Activated CD4-positive, alpha-beta T cell treated with anti-CD3 and anti-CD28 coated beads, Interleukin-2, amount 10 ng/mL, durations not matched to agents 7 days and 5 days (primary cell): ENCODE measurements at regions not wholly inside any gene's neighbourhood (a gene's known extent, or its start where the extent isn't known, plus 50 kb on each side); places are given as distances from the start of the nearest gene placed in this dataset.

ENCODE experiments used
- CTCF ChIA-PET: fragments of 350-600 bp; sonication (Branson Sonifier 250); formaldehyde crosslinking; loops from one replicate; lab custom pipeline; 2021; ENCODE audit warnings: antibody characterized with exemption; lab: Charles Lee
- POLR2A ChIA-PET: fragments of 350-600 bp; sonication (Branson Sonifier 250); formaldehyde crosslinking; loops from one replicate; lab custom pipeline; 2021; ENCODE audit warnings: antibody characterized with exemption; lab: Charles Lee
- DNase-seq: peaks from one replicate; pipeline ENCODE4 v3.0.0-alpha.2; 2020
- H3K27ac Mint-ChIP-seq: one replicate; pipeline ENCODE4 v1.8.0; 2021; ENCODE audit warnings: mild to moderate bottlenecking, moderate library complexity, mixed read lengths
- H3K27me3 Mint-ChIP-seq: one replicate; pipeline ENCODE4 v1.8.0; 2021; ENCODE audit warnings: mixed read lengths
- H3K36me3 Mint-ChIP-seq: one replicate; pipeline ENCODE4 v1.8.0; 2021; ENCODE audit warnings: low read depth, mixed read lengths
- H3K4me1 Mint-ChIP-seq: one replicate; pipeline ENCODE4 v1.8.0; 2021; ENCODE audit warnings: mixed read lengths
- H3K4me3 Mint-ChIP-seq: one replicate; pipeline ENCODE4 v1.8.0; 2021; ENCODE audit warnings: mild to moderate bottlenecking, moderate library complexity, mixed read lengths
- H3K9me3 Mint-ChIP-seq: one replicate; pipeline ENCODE4 v1.8.0; 2021; ENCODE audit warnings: mixed read lengths

DNA sequence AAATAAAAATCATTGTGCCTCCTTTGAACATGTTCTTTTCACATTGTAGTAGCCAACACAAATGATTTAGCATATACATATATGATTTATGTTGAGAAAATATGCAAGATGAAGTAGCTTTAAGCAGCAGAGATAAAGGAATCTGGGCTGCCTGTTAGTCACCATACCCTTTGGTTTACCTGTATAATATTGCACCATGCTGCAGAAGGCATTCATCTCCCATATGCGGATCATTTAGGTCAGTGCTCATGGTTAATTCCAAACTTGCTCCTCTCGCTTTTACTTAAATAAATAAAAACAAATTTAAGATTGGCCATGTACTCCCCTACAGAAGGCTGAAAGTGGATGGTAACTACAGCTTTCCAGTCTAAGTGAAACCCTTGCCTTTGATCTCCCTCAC, 86.7 kb upstream of the TBL1XR1 start:
- CTCF ChIA-PET, result no interaction called here
- Mint-ChIP-seq H3K27me3 (no peaks in the 10 kb centered on the region), H3K4me1 (peaks cover 26% of the 10 kb centered on the region), H3K4me3 (no peak overlapping the region), H3K27ac (no peak overlapping the region), H3K9me3 (peaks cover 19% of the 10 kb centered on the region), H3K36me3 (peaks cover 9% of the 10 kb centered on the region)
- POLR2A ChIA-PET, result no interaction called here
- DNase-seq, result no peak

DNA sequence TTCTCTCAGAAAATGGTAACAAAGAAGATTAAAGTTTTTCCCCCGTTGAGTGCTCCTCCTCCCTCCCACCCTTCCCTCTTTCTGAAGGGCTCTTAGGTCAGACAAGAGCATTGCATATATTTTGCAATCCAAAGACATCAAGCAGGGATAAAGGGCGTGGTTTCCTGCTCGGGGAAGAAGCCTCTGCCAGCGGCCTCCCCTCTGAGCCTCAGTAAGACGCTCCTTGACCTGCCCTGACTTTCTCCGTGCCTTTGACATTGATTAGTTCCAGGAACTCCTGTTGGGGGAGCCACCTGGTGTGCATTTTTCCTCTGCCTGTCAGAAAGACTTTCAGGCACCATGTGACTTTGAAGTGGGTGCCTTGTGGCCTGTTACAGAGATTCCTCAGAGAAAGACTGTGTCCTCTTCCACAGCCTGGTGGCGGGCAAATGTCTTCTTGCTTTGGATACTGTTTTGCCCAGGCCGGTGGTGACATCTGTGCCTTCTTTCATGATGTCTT, 87.2 kb upstream of the TBL1XR1 start:
- peaks cover 9% of the 10 kb centered on the region for H3K36me3 Mint-ChIP-seq
- peaks cover 26% of the 10 kb centered on the region for H3K4me1 Mint-ChIP-seq
- peak overlapping the region; percentile 63 for H3K27ac Mint-ChIP-seq
- H3K27me3 Mint-ChIP-seq, result no peaks in the 10 kb centered on the region
- DNase-seq, result peak; percentile 34
- CTCF ChIA-PET, result no interaction called here
- no peak overlapping the region for H3K4me3 Mint-ChIP-seq
- POLR2A ChIA-PET, result no interaction called here
- H3K9me3 Mint-ChIP-seq, result peaks cover 16% of the 10 kb centered on the region

DNA sequence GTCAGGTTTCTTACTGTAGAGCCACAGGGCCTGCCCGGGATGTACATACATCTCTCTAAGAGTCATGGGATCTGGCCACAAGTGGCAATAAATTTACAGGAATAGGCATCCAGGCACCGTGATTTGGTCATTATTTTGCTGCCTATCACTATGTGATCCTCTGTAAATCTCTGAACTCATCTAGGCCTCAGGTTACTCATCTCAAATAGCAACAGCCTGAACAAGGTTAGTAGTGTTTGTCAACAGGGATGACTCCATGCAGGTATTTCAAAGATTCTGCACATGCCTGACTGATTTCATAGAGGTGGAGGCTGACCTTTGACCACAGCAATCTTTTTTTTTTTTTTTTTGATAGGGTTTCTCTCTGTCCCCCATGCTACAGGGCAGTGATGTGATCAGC, 88.8 kb upstream of the TBL1XR1 start:
- Mint-ChIP-seq H3K4me1 (peaks cover 22% of the 10 kb centered on the region), H3K27ac (no peak overlapping the region), H3K27me3 (no peaks in the 10 kb centered on the region), H3K4me3 (no peak overlapping the region), H3K36me3 (peaks cover 7% of the 10 kb centered on the region), H3K9me3 (peaks cover 7% of the 10 kb centered on the region)
- POLR2A ChIA-PET, result no interaction called here
- no peak for DNase-seq
- CTCF ChIA-PET, result no interaction called here

DNA sequence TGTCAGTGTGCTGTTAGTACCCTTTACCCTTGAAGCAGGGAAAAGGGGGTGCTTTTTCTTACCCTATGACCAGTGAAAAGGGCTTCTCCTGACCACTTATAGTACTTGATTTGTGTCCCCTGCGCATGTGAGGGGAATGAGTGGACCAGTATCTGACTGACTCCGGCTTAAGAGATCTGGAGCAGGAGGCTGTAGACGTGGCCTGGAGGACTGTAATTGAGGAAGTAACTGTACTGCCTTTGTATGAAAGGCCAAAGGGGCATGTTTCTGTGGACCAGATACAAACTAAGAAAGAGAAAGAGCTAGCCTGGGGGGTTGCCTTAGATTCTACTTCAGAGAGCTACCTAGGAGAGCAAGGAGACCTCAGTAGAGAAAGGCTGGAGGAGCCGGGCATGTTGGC, 89.9 kb upstream of the TBL1XR1 start:
- DNase-seq, result no peak
- peaks cover 11% of the 10 kb centered on the region for H3K4me1 Mint-ChIP-seq
- no peak overlapping the region for H3K27ac Mint-ChIP-seq
- no peaks in the 10 kb centered on the region for H3K27me3 Mint-ChIP-seq
- no peak overlapping the region for H3K4me3 Mint-ChIP-seq
- H3K9me3 Mint-ChIP-seq, result no peaks in the 10 kb centered on the region
- ChIA-PET POLR2A (no interaction called here), CTCF (no interaction called here)
- no peaks in the 10 kb centered on the region for H3K36me3 Mint-ChIP-seq

DNA sequence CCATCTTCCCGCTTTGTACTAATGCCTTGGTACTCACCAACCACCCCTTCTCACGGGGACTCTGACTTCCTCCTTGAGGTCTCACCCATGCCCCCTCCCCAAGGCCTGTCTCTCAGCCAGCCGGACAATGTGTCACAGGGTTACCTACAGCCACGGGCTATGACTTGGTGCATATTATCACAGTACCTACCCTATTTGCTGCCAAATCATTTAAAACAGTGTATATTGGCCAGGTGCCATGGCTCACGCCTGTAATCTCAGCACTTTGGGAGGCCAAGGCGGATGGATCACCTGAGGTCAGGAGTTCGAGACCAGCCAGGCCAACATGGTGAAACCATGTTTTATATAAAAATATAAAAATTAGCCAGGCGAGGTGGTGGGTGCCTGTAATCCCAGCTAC, 93.4 kb upstream of the TBL1XR1 start:
- H3K4me1 Mint-ChIP-seq, result peaks cover 4% of the 10 kb centered on the region
- no peak for DNase-seq
- POLR2A ChIA-PET, result no interaction called here
- no peaks in the 10 kb centered on the region for H3K27me3 Mint-ChIP-seq
- CTCF ChIA-PET, result interaction anchor here (0.6 kb wide), 1 partner anchor 1232 kb away, joined by 3 read pairs; no protein-coding TSS in a partner anchor
- H3K27ac Mint-ChIP-seq, result no peak overlapping the region
- no peaks in the 10 kb centered on the region for H3K9me3 Mint-ChIP-seq
- H3K4me3 Mint-ChIP-seq, result no peak overlapping the region
- H3K36me3 Mint-ChIP-seq, result no peaks in the 10 kb centered on the region

DNA sequence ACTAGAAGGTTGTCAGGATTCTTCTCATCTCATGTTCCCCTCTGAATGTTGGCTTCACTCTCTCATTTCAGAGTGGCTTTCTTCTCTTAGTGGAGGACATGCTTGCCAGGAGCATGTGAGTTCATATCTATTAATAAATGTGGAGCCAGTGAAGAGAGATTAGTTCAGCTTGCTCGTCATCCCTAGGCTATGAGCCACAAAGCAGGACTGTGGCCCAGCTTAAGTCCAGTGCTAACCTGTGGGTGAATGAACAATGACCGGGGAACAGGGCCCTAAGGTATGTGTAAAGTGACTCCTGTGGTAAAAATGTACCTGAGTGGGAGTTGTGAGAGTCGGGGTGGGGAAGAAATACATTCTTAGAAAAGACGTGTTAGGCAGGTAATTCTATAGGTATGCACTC, 96.9 kb upstream of the TBL1XR1 start:
- H3K4me3 Mint-ChIP-seq, result no peak overlapping the region
- no peak for DNase-seq
- POLR2A ChIA-PET, result no interaction called here
- H3K9me3 Mint-ChIP-seq, result no peaks in the 10 kb centered on the region
- CTCF ChIA-PET, result no interaction called here
- H3K36me3 Mint-ChIP-seq, result no peaks in the 10 kb centered on the region
- no peaks in the 10 kb centered on the region for H3K27me3 Mint-ChIP-seq
- H3K4me1 Mint-ChIP-seq, result peaks cover 2% of the 10 kb centered on the region
- no peak overlapping the region for H3K27ac Mint-ChIP-seq

DNA sequence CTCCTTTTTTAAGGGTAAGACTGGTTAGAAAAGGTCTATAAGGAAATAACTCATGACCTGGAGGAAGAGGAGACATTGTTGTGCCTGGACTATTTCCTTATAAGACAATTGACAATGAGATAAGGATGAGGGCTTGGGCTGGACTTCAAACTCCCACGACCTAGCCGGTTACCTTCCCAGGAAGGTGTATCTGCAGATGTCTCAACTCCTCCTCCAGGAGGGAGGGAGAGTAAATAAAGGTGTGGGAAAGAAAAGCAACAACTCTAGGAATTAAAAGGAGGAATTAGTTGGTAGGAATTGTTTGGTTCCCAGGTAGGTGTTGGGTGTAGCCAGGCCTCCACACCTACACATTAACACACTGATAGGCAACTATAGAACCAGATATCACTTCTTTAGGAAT, 97.8 kb upstream of the TBL1XR1 start:
- H3K9me3 Mint-ChIP-seq, result no peaks in the 10 kb centered on the region
- no peaks in the 10 kb centered on the region for H3K27me3 Mint-ChIP-seq
- ChIA-PET POLR2A (no interaction called here), CTCF (no interaction called here)
- H3K4me3 Mint-ChIP-seq, result no peak overlapping the region
- no peak overlapping the region for H3K27ac Mint-ChIP-seq
- H3K36me3 Mint-ChIP-seq, result no peaks in the 10 kb centered on the region
- no peak for DNase-seq
- no peaks in the 10 kb centered on the region for H3K4me1 Mint-ChIP-seq

DNA sequence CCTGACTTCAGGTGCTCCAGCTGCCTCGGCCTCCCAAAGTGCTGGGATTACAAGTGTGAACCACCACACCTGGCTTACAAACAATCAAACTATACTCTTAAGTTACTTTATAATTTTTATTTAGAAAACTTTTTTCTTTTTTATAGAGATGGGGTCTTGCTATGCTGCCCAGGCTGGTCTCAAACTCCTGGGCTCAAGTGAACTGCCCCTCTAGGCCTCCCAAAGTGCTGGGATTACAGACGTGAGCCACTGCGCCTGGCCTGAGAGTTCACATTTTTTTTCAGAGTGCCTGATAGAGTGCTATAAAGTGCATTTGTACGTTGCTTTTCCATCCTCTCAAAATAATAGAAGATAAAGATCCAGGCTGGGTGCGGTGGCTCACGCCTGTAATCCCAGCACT, 102.0 kb upstream of the TBL1XR1 start:
- H3K9me3 Mint-ChIP-seq, result no peaks in the 10 kb centered on the region
- no peaks in the 10 kb centered on the region for H3K36me3 Mint-ChIP-seq
- ChIA-PET POLR2A (no interaction called here), CTCF (no interaction called here)
- H3K27ac Mint-ChIP-seq, result no peak overlapping the region
- H3K4me3 Mint-ChIP-seq, result no peak overlapping the region
- no peaks in the 10 kb centered on the region for H3K27me3 Mint-ChIP-seq
- no peaks in the 10 kb centered on the region for H3K4me1 Mint-ChIP-seq
- DNase-seq, result no peak

DNA sequence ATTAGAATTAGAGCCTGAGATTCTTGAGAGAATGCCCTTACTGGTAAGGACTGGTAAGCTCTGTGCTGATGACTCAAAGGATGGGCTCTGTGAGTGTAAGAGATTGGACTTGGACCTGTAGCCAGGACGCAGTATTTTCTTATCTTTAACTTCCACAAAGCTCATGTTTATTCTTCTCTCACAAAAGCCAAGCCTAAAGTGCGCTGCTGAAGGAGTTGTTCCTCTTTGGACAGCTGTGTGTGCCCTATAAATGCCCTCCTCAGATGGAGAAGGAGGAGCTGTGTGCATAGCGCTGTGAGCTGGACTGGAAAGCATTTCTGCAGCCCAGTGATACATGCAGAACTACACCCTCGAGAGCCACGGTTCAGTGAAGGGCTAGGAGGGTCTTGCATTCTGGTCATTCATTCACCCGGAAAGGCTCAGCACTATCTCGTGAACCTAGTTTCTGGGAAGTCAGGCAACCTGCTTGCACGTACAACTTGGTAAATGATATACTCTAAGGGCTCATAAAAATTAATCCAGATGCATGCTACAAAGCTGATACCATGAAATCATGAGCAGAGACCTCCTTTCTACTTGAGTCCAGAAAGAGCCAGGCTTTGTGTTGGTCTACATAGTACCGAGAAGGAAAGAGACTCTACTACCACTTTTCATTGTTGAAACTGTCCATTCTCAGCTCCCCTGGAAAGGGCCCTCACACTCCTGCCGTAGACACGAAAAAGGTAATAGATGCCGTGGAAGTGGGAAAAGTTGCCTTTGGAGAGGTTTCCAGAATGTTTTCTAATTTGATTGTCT, 103.0 kb upstream of the TBL1XR1 start:
- Mint-ChIP-seq H3K4me3 (no peak overlapping the region), H3K27ac (no peak overlapping the region), H3K36me3 (no peaks in the 10 kb centered on the region), H3K27me3 (peaks cover 2% of the 10 kb centered on the region), H3K4me1 (no peaks in the 10 kb centered on the region), H3K9me3 (no peaks in the 10 kb centered on the region)
- POLR2A ChIA-PET, result no interaction called here
- CTCF ChIA-PET, result no interaction called here
- DNase-seq, result no peak

DNA sequence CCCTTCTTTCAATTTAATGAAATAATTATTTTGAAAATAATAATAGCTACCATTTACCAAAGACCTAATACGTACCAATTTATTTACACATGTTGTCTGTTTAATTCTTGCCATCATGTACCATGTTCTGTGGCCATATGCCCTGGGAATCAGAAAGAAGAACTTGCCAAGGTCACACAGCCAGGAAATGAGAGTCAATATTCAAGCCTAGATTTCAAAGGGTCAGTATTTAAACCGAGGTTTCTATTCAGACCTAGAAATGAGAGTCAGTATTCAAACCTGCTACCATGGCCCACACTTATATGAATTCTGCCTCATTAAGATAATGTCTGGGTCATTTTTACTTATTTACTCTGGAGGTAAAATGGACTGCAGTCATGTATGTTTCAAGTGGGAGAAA, 103.6 kb upstream of the TBL1XR1 start:
- Mint-ChIP-seq H3K9me3 (no peaks in the 10 kb centered on the region), H3K27me3 (peaks cover 2% of the 10 kb centered on the region), H3K36me3 (no peaks in the 10 kb centered on the region), H3K4me1 (no peaks in the 10 kb centered on the region), H3K27ac (no peak overlapping the region), H3K4me3 (no peak overlapping the region)
- CTCF ChIA-PET, result interaction anchor here (1.0 kb wide), 1 partner anchor 9 kb away, joined by 3 read pairs; no protein-coding TSS in a partner anchor
- POLR2A ChIA-PET, result no interaction called here
- DNase-seq, result no peak

DNA sequence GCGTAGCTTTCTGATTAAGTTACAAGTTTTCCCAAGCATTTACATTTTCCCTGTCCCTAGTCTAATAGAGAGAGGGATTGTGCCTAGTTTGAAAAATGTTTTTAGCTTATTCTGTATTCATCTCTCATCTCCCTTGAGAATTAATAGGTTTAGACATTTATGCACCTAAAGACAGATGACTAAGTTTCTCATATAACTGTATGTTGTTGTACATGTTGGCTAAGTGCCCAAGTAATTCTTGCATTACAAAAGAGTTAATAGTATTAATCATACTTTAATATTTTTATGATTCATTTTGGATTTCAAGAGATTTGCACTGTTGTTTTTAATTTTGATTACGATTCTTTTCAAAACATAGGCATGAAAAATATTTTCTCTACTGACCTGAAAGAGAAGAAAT, 109.0 kb upstream of the TBL1XR1 start:
- no peak for DNase-seq
- ChIA-PET CTCF (interaction anchor here (0.6 kb wide), 2 partner anchors 162 to 383 kb away, joined by 4 to 5 read pairs; no protein-coding TSS in a partner anchor), POLR2A (no interaction called here)
- Mint-ChIP-seq H3K4me1 (no peaks in the 10 kb centered on the region), H3K27me3 (peaks cover 2% of the 10 kb centered on the region), H3K9me3 (peaks cover 6% of the 10 kb centered on the region), H3K27ac (no peak overlapping the region), H3K4me3 (no peak overlapping the region), H3K36me3 (no peaks in the 10 kb centered on the region)

DNA sequence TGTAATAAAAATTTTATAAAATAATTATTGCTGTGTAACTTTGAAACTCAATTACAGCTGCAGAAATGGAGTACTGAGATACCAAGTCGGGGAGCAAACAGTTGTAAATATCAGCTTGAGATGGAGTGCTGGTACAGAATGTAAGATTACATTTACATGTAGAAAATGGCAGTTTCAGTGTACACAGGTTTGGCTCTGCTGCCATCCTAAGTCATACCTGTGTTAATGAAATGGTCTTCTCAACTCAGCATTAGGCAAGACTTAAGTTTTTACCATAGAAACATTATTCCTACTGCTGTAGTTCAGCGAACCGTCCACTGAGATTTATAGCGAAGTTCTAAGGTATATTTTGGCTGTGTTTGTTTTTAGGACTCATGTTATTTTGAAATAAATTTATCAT, 110.1 kb upstream of the TBL1XR1 start:
- H3K27me3 Mint-ChIP-seq, result peaks cover 2% of the 10 kb centered on the region
- peaks cover 10% of the 10 kb centered on the region for H3K9me3 Mint-ChIP-seq
- H3K4me3 Mint-ChIP-seq, result no peak overlapping the region
- DNase-seq, result no peak
- no peaks in the 10 kb centered on the region for H3K36me3 Mint-ChIP-seq
- ChIA-PET CTCF (no interaction called here), POLR2A (no interaction called here)
- H3K4me1 Mint-ChIP-seq, result no peaks in the 10 kb centered on the region
- no peak overlapping the region for H3K27ac Mint-ChIP-seq

DNA sequence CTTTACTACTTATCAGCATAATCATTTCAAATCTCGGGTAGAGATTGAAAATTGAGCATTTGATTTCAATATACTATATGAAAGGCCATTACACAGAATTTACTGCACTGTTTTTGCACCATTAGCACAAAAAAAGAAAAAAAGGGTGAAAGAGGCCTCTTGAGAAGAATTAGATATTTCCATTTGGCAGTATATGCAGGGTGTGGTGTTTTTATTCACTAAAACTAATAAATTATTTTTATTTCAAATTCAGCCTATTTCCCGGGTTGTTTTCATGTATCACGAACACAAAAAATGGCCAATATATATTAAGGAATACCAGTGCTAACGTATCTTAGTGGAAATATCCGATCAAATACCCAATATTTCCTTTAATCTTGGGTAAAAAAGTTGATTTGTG, 110.5 kb upstream of the TBL1XR1 start:
- Mint-ChIP-seq H3K4me3 (no peak overlapping the region), H3K27ac (no peak overlapping the region), H3K36me3 (peaks cover 2% of the 10 kb centered on the region), H3K4me1 (no peaks in the 10 kb centered on the region), H3K9me3 (peaks cover 12% of the 10 kb centered on the region), H3K27me3 (peaks cover 2% of the 10 kb centered on the region)
- ChIA-PET CTCF (no interaction called here), POLR2A (no interaction called here)
- DNase-seq, result no peak

DNA sequence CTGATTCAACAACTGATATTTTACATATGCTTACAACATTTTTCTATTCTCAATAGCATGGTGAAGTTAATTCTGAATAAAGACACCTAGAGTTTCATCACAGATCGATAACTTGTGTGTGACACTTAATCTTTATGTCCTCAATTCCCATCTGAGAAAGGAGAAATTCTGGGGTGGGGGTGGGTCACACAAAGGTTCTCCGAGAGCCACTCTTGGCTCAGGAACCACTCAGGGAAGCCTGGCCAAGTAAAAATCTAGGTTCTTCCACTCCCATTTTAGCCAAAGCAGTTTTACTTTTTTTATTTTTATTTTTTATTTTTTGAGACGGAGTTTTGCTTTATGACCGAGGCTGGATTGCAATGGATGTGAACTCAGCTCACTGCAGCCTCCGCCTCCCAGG, 111.0 kb upstream of the TBL1XR1 start:
- Mint-ChIP-seq H3K4me1 (no peaks in the 10 kb centered on the region), H3K9me3 (peaks cover 12% of the 10 kb centered on the region), H3K36me3 (peaks cover 2% of the 10 kb centered on the region), H3K27ac (no peak overlapping the region), H3K27me3 (peaks cover 2% of the 10 kb centered on the region), H3K4me3 (no peak overlapping the region)
- no peak for DNase-seq
- POLR2A ChIA-PET, result no interaction called here
- CTCF ChIA-PET, result no interaction called here
